Transverse colon (tissue), 4 donors: ENCODE measurements at regions not wholly inside any gene's neighbourhood (a gene's known extent, or its start where the extent isn't known, plus 50 kb on each side); places are given as distances from the start of the nearest gene placed in this dataset.

Experiments
- EP300 ChIP-seq: sonication (generic); formaldehyde crosslinking; IDR thresholded peaks from one replicate; pipeline ENCODE4 v1.6.1; 2017; ENCODE audit warnings: antibody characterized with exemption, low read depth
- POLR2A ChIP-seq: fragments of 450-650 bp; IDR thresholded peaks from one replicate; pipeline ENCODE4 v1.6.1; 2016; ENCODE audit warnings: antibody characterized with exemption, mild to moderate bottlenecking, moderate library complexity
- POLR2AphosphoS5 ChIP-seq, 3 donors: sonication (generic); formaldehyde crosslinking; IDR thresholded peaks; one replicate each; pipeline ENCODE4 v1.6.1; 2016; ENCODE audit warnings: antibody characterized with exemption in 3 of 3
- TF ChIP-seq, protein P1 (sequence below), 5 experiments: fragments of 200-600 bp in 3 of 5; fragments of 450-650 bp in 2 of 5; sonication (generic) in 3 of 5; IDR thresholded peaks; 1 replicate in 2 of 5; 2 replicates in 3 of 5; pipeline ENCODE4 v1.5.1; 2016 to 2017; ENCODE audit warnings: antibody characterized with exemption in 5 of 5, inconsistent platforms in 3 of 5, mild to moderate bottlenecking in 2 of 5, moderate library complexity in 1 of 5

DNA sequence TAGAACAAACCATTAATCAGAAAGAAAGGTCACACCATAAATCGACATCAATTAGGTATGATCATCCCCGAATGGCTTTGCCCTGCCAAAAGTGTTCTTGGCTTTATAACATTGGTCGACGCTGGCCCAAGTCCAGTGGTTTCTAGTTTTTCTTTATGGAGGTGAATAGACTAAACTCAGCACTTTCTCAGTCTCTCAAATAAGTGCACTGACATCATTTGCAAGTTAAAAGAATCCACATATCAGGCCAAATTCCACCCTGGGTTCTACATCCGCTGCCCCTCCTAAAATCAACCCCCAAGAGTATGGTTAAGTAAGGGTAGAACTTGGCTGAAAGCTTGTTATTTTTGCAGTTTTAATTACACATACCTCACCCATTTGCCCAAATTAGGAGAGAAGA is 314.3 kb downstream of the C12orf75 start:
- TF ChIP-seq, protein P1, sequence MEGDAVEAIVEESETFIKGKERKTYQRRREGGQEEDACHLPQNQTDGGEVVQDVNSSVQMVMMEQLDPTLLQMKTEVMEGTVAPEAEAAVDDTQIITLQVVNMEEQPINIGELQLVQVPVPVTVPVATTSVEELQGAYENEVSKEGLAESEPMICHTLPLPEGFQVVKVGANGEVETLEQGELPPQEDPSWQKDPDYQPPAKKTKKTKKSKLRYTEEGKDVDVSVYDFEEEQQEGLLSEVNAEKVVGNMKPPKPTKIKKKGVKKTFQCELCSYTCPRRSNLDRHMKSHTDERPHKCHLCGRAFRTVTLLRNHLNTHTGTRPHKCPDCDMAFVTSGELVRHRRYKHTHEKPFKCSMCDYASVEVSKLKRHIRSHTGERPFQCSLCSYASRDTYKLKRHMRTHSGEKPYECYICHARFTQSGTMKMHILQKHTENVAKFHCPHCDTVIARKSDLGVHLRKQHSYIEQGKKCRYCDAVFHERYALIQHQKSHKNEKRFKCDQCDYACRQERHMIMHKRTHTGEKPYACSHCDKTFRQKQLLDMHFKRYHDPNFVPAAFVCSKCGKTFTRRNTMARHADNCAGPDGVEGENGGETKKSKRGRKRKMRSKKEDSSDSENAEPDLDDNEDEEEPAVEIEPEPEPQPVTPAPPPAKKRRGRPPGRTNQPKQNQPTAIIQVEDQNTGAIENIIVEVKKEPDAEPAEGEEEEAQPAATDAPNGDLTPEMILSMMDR (IDR thresholded peaks at IDR 0.05), result no peak
- TF ChIP-seq POLR2A, result no peak
- no peak for TF ChIP-seq EP300
- no peak for TF ChIP-seq POLR2AphosphoS5 (IDR thresholded peaks at IDR 0.05)
